OCI-LY1 (cell line): ENCODE measurements at regions not wholly inside any gene's neighbourhood (a gene's known extent, or its start where the extent isn't known, plus 50 kb on each side); places are given as distances from the start of the nearest gene placed in this dataset.

ENCODE experiments used
- EZH2 ChIP-seq: fragments of 200-600 bp; sonication (generic), shearing (Covaris generic); IDR thresholded peaks from 2 replicates; pipeline ENCODE4 v1.8.0; 2017; ENCODE audit warnings: borderline replicate concordance, mixed run types, mild to moderate bottlenecking, antibody characterized with exemption, low read length, moderate library complexity, mixed read lengths
- TF ChIP-seq, protein P1 (sequence below): fragments of 200-600 bp; sonication (generic), shearing (Covaris generic); IDR thresholded peaks from 2 replicates; pipeline ENCODE4 v1.5.1; 2017; ENCODE audit warnings: mild to moderate bottlenecking, antibody characterized with exemption, low read length, moderate library complexity, mixed read lengths

GRCh38 chr9:106283769-106284168 lies 579.2 kb upstream of the ZNF462 start:
- TF ChIP-seq, protein P1, sequence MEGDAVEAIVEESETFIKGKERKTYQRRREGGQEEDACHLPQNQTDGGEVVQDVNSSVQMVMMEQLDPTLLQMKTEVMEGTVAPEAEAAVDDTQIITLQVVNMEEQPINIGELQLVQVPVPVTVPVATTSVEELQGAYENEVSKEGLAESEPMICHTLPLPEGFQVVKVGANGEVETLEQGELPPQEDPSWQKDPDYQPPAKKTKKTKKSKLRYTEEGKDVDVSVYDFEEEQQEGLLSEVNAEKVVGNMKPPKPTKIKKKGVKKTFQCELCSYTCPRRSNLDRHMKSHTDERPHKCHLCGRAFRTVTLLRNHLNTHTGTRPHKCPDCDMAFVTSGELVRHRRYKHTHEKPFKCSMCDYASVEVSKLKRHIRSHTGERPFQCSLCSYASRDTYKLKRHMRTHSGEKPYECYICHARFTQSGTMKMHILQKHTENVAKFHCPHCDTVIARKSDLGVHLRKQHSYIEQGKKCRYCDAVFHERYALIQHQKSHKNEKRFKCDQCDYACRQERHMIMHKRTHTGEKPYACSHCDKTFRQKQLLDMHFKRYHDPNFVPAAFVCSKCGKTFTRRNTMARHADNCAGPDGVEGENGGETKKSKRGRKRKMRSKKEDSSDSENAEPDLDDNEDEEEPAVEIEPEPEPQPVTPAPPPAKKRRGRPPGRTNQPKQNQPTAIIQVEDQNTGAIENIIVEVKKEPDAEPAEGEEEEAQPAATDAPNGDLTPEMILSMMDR = no peak
- TF ChIP-seq EZH2 = no peak
